Hepatic stellate cell (primary cell): ENCODE measurements at regions not wholly inside any gene's neighbourhood (a gene's known extent, or its start where the extent isn't known, plus 50 kb on each side); places are given as distances from the start of the nearest gene placed in this dataset.
"Not testable (repeated sequence)": the region's sequence is repeated elsewhere in the genome, so short reads cannot be mapped to it uniquely, and the experiment has no call there.

Experiments used
- DNase-seq: peaks from one replicate; pipeline ENCODE4 v3.0.0; 2011; ENCODE audit warnings: low spot score

DNA sequence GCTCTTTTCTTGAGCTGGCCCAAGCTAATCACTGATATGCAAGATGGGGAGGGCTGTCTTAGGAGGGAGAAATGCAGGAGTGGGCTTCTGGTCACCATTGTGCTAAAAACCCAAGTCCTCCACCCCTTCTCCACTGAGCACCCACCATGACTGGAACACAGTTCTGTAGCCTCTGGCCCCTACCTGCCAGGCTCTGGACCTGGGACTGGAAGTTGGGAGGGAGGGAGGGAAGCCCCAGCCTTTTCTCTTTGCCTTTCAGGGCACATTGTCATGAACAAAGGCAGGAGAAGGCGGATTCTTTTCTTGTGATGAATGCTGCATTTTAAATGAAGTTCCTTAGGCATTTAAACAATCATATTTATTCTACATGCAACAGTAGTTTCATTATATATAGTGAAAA, 559.1 kb upstream of the TRPC7 start:
- no peak for DNase-seq

- DNase-seq, result no peak
Measured at GRCh38 chr5:136910625-136911024, 545.3 kb upstream of the TRPC7 start.

GRCh38 chr5:136909906-136910305, 544.6 kb upstream of the TRPC7 start:
- no peak for DNase-seq

DNA sequence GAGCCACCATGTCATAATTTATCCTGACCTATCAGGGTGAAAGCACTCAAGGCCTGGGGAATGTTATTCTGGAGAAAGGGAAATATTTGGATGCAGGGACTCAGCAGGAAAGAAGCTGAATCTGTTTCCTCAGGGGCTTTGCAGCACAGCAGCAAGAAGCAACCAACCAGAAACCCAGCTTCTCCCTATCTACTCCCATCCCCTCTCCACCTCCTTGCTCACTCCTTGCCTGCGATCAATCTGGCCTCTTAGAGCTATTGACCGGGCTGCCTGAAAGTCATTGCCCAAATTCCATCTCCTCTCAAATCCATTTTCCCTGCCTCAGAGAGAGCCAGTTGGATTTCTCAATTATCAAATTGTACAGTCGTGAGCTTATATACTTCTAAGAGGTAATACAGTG, 542.0 kb upstream of the TRPC7 start:
- no peak for DNase-seq

- no peak for DNase-seq
Measured at GRCh38 chr5:136906545-136906944, 541.2 kb upstream of the TRPC7 start.

DNA sequence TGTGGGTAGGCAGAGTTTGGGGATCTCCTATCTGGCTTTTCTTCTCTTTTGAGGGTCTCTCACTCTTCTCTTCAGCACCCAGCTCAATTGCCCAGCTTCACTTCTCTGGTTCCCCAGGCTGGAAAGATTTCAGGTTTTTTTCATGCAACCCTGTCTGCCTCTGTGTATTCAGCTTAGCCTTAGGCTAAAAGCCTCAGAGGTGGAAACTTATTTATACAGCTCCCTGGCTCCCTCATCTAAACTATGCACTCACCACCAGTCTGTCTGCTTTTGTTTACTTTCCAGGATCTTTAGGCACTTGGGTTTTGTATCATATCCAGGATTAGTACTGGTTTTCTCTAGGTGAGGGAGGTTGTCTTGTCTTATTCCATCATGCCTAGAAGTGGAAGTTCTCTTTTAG, 540.2 kb upstream of the TRPC7 start:
- DNase-seq, result no peak

- no peak for DNase-seq
Measured at GRCh38 chr5:136894070-136894469, 528.7 kb upstream of the TRPC7 start.

DNA sequence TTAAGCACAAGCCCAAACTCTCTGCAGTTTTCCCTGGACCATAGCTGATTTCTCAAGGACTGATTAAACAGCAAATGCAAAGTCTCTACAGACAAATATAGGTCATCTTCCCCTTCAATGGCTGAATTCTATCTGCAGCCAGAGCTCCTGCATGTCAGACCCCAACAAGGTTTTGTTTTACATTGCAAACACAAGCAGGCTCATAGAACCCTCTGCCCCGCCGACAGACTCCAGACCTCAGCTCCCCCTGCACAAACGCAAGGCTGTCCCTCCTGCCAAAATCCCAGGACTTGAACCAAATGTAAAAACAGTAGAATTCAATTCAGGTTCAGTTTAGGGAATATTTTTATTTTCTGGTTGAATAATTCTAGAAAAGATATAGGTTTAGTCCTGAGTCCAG, 526.7 kb upstream of the TRPC7 start:
- DNase-seq, result no peak

GRCh38 chr5:136891175-136891972, 526.0 kb upstream of the TRPC7 start:
- DNase-seq, result no peak

- DNase-seq, result no peak
Measured at GRCh38 chr5:136890431-136891148, 525.2 kb upstream of the TRPC7 start.

- DNase-seq, result no peak
Measured at GRCh38 chr5:136886608-136887007, 521.3 kb upstream of the TRPC7 start.

GRCh38 chr5:136864960-136865359, 499.6 kb upstream of the TRPC7 start:
- DNase-seq, result no peak

DNA sequence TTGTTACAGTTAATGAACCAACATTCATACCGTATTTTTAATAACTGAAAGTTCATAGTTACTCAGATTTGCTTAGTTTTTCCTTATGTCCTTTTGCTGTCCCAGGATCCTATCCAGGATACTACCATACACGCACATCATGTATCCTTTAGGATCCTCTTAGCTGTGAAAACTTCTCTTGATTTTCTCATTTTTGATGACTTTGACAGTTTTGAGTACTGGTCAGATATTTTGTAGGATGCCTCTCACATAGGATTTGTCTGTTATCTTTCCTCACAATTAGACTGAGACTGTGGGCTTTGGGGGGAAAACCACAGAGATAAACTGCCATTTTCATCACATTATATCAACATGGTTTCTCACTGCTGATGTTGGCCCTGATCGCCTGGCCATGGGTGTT, 491.3 kb upstream of the TRPC7 start:
- DNase-seq, result no peak

DNA sequence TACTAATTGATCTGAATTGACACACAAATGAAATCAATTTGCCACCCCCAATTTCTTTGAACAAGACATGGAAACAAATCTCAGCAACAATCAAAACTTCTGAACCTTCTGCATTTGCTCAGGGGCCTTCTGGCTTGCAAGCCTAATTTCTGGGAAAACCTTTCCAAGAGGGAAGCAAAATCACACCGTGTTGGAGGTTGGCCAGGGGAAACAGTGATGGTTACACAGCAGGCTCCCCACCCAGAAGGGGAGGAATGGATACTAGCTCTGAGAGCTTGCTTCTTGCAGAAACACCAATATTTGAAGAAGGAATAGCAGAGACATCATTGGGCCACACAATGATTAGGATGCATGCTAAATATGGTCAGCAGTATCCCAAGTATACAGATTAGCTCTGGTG, 488.6 kb upstream of the TRPC7 start:
- DNase-seq, result no peak

- DNase-seq, result no peak
Measured at GRCh38 chr5:136840601-136841000, 475.3 kb upstream of the TRPC7 start.

DNA sequence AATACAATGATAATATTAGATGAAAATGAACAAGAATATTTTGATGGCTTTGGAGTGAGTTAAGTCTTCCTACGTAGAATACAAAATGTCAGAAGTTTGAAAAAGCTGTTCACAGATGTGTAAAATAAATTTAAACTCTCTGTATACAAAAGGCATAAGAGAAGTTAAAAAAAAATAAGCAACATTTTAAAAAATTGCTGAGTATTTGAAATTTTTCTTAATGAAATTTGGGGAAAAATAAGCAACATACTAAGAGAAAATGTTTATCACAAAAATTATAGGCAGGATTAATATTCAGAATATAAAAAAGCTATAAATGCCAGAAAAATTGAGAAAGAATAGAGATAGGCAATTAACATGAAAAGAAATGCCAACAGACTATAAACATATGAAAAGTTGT, 470.7 kb upstream of the TRPC7 start:
- DNase-seq, result no peak

DNA sequence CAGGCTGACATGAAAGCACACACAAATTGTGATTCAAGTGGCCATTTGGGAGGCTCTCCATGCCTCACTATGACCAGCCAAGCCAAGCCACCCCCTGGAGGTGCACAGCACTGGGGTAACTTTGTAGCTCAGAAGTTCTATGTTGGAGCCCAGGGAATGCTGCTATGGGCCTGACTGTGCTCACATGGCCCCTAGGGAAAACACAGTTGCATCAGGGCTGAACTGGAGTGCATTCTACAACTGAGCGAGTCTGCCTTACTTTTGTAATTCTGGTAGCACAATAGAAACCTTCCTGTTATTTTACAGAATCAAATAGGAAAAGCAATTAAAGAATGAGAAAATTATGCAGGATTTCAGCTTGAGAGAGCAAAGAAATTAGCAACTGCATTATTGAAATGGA, 455.5 kb upstream of the TRPC7 start:
- no peak for DNase-seq

DNA sequence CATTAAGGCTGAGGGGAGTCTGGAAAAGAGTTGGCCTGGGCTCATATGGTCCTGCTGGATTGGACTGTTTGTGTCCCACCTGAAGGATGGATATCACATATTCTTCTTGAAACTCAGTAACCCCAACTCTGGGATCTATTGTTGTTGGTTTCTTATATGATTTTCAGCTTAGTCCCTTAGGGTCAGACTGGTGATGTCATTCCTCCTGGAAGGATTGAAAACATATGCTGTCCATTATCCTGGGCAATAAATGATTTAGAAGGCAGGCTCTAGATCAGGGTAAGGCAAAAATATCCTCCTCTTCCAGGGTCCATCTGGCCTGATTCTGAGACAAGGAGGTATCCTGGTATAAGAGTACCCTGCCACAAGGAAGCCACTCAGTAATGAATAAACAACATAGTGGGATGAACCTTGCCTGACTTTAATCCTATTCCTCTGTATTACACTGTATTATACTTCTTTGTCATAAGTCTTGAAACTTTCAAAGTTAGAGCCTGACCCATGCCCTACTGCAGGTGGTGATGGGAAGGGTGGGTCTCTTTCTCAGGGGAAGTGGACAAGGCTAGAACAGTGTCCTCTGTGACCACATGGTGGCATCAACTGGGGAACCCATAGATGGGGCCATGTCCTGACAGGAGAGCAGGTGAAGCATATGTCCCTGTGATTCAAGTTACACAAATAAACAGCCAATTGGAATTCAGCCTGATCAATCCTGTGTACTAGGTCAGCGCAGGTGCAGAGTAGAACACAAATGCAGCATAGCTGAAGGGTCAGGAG, 454.4 kb upstream of the TRPC7 start:
- no peak for DNase-seq

DNA sequence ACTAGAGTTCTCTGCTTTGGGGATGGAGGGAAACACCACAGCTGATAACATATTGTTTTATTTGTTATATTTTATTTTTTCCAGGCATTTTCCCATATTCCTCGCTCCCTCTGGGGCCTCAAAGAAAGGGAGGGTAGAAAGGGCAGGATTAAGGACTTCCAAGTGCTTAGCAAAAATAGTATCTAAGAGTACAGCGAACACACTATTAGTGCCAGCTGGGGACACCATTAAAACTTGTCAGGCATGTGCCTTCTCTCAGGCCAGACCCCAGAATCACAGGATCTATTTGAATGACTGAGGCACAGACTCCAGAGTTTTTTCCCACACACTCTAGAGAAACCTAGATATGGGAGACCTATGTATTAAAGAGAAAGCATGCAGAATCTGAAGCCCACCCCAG, 451.0 kb upstream of the TRPC7 start:
- DNase-seq, result no peak

DNA sequence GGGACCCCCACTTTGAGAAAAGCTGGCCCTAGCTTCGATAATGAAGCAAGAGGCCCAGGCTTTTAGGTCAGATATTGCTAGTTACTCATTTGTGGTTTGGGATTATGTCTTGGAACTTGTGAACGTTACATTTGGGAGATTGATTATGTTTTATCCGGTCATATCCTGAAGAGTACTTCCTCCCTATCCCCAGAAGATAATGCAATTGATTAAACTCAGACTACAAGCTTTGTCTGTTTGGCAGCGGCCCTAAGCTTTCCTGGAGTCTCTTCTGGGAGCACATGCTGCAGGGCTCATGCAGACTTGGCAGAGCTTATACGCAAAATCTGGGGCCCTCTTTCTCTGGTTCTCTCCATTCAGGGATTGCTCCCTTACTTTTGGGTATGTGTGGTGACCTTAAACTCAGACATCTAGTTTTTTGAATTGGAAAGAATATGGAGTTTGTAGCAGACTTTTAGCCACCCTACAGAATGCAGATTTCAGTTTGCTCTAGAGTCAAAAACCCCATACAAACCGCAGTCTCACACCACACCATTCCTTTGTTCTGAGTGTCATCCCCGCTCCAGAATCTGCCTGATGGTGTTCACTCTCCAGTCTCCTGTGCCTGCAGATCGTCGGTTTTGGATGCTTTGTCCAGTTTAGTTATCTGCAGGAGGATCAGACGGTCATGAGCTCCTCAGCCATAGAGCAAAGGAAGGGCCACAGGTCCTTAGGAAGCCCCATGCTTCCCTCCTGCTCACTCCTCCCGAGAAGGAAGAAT, 449.5 kb upstream of the TRPC7 start:
- DNase-seq, result peak; percentile 46

DNA sequence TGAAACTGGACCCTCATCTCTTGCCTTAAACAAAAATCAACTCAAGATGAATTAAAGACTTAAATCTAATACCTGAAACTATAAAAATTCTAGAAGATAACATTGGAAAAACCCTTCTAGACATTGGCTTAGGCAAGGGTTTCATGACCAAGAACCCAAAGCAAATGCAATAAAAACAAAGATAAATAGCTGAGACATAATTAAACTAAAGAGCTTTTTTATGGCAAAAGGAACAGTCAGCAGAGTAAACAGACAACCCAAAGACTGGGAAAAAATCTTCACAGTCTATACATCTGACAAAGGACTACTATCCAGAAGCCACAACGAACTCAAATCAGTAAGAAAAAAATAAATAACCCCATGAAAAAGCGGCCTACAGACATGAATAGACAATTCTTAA, 446.9 kb upstream of the TRPC7 start:
- DNase-seq, result not testable (repeated sequence)

DNA sequence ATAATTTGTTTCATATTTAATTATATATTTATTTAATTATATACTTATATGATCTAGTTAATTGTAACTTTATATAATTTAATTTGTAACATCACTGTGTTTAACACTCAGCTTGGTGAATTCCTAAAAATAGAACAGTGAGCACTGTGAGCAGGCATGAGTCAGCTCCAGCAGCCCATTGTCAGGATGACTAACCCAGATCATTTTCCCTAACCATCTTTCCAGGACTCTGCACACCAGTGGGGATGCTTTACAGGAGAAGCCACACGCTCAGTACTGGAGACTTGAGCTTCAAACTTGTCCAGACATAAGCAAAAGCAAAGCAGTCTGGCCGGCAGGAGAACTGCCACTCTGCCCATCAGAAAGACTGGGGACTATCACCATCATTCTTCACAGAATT, 446.2 kb upstream of the TRPC7 start:
- peak; percentile 61 for DNase-seq
